HG03108 (cell line): ENCODE measurements at regions not wholly inside any gene's neighbourhood (a gene's known extent, or its start where the extent isn't known, plus 50 kb on each side); places are given as distances from the start of the nearest gene placed in this dataset.

Experiments used
- ATAC-seq: cut with Tn5 transposase; IDR thresholded peaks from one replicate; pipeline ENCODE4 v1.9.1; 2021; ENCODE audit warnings: moderate library complexity; ENCODE audit not compliant: unreplicated experiment

DNA sequence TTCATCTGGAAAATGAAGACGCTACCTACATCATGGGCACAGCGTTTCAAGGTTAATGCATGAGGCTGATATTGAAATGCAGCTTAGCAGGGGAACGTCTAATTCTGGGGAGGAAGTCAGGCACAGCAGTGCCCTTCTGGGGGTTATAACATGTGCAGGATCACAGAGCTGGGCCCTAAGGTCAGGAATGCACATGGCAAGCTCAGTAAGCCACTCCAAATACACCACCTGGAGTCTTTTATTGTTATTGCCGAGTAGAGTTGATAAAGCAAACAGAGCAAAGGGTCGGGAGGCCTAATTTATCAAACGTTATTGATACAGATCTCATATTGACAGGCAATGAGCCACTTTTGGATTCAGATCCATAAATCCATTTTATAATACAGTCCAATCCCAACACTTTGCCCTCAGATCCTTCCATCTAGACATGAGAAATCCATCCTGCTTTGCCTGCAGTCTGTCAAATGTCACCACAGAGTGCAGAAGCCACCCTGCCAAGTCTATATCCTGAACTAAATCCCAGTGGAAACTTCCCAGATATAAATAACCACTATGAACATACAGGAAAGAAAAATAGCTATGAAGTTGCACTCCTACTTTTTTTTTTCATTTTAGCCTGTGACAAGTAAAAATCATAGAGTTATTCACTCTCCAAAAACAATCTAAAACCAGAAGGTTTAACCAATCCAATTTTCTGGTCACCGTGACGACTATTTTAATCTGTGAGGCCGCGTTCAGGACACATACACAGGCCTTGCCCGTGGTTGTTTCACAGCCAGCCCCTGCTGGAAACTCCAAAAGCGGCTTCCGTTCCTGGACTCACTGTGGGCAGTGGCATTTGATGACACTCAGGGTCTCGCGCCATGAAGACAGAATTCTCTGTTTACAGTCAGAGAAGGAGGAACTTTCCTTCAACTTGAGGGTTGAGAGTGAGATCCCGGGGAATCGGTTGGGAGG lies 335.4 kb downstream of the DHX15 start:
- ATAC-seq, result no peak

DNA sequence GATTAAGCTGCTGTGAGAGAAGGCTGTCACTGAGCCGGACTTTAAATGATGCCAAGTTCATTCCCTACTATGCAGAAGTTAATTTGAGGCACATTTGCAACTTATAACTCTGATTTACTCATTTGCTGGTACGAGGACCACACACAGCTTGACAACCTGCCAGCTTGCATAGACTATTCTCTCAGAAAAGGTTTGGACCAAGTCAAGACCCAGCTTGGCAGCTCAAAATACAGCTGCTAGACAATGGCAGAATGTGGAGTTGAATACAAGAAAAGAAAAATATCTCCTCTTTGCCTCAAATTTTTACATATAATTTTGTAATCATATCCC lies 338.9 kb downstream of the DHX15 start:
- no peak for ATAC-seq

DNA sequence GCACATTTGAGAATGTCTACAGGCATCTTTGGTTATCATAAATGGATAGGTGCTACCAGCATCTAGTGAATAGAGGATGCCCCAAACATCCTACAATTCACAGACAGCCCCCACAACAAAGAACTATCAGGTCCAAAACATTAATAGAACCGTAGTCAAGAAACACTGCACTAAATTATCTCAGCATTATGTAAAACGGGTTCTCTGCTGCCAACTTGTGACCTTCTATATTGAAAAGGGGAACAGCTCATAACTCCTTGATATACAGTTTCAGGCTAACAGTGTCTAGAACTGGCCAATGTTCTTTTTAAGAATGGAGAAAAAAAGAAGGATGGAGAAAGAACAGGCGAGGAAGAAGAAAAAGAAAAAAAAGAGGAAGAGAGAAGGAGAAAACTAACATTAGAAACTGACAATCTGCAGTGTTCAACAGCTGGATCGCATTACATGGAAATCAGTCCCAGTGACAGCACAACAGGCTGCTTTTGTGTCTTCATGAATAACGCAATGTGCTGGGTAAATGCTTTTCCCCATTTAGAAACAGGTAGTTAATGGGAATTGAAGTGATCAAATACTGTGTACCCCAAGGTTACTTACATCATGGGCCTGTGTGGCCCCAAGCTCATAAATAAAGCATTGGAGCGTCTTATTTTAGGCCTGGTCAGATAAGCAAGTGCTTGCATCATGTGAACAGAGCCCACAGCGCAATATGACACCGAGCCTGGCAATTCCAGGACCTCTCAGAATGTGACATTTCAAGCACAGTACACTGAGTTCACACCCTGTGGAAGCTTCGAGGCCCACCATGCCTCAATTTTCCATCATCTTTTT lies 339.5 kb downstream of the DHX15 start:
- ATAC-seq, result no peak

DNA sequence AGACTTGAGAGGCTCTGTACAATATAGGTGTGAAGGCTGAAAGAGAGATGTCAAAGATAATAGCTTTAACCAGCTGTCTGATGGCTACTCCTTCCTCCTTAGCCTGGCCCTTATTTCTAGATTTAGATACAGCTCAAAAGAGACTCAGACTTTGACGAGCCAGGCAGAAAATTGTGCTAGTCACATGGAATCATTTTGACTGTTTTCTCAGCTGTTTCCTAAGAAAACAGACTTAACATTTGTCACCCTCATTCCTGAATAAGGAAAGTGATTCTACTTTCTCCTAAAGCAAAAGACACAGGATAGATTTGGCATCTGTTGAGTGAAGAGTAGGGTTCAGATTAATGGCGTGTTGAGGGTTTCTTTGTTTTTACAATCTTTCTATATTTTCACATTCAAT lies 340.7 kb downstream of the DHX15 start:
- ATAC-seq, result no peak

DNA sequence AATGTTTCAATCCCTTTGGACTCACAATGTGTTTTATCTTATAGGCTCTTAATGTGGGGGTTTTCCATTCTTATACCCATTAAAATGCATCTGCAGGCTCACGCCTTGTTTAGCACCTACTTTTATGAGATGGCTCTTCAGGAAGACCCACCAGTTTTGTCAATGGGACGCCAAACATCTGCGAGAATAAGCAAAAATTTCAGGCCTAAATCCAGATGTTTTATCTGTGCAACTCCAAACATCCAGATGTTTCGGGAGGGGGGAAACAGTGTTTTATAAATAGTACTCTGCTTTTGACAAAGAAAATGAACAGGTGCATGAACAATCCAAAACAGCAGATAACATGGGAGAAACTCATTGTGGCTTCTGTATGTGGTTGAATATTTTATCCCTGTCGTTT lies 342.8 kb downstream of the DHX15 start:
- no peak for ATAC-seq

DNA sequence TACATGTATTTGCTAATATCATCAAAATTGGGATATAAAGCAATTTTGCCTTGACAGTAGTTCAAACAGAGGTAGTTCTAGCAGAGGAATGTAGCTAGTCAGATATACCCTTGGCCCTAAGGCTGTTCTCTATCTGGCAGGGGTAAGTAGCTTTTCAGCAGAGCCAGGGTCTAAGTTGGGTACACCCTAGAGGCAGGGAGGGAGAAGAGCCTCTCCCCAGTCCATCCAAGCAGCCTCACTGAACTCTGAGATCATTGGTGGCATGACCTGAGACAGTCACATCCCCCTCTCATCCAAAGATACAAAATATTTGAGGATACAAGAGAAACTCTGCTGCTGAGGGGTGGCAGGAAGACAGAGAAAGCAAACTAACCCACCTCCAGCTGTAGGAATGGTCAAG lies 343.7 kb downstream of the DHX15 start:
- no peak for ATAC-seq

DNA sequence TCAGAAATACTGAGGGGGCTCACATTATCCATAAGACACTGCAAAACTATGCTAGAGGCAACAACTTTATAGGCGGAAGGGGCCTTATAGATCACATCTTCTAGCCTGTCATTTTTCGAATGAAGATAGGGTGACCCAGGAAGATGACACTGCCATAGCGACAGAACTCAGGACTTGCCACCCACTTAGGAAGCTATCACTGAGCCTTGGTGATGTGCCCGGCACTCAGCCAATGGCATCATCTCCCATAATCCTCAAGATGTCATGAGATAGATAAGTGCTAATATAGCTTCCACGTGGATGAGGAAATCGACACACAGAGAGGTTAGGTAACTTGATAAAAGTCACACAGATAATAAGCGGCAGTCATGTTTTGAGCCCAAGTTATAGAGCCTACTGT lies 346.6 kb downstream of the DHX15 start:
- ATAC-seq, result no peak

DNA sequence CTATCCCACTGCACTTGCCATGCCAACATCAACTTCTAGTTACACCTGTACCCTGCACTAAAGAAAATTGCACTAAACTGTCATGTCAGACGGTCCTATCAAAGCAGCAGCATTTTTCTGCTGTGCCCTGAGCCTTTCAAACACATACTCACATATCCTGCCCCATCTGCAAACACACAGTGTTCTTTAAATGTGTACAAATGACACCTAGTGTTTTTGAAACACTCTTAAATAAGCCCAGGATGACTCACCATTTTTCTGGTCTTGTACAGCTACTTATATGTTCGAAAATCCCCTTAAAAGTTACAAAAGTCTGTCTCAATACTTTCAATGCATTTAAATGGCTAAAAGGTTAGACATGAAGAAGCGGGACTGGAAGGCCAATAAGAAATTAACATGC lies 346.7 kb upstream of the PPARGC1A start:
- ATAC-seq, result no peak

DNA sequence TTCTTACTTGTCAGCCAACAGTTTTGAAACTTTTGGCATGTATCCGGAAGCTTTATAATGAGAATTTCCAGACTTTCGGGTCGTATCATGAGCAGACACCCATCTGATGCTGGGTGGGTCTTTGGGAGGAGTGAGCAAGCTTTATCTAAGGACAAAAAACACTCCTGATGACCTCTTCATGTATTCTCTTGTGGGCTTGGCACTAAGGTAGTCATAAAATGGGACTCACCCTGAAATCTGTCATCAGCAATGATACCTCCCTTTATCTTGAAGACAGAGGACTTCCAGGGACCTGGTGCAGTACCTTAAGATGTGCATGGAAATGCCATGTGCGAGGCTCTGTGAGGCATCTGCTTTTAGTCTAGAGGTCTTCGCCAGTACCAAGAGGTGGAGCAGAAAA lies 346.3 kb upstream of the PPARGC1A start:
- ATAC-seq, result no peak

DNA sequence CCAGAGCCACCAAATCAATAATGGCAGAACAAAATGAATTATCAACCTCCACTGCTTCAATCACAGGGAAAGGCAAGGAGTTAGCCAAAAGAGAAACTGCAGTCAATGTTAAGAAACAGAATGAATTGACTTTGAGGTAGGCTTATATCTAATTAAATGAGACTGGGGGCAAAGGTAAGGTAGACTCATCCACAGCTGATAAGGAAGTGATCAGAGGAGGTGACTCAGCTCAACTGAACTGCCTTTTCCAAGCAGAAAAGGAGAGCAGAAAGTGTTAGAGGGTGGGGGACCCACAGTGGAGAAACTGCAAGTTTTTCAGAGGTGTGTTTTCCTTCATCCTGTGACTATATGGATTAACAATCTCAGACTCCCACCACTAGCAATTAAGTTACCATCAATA lies 345.8 kb upstream of the PPARGC1A start:
- no peak for ATAC-seq

DNA sequence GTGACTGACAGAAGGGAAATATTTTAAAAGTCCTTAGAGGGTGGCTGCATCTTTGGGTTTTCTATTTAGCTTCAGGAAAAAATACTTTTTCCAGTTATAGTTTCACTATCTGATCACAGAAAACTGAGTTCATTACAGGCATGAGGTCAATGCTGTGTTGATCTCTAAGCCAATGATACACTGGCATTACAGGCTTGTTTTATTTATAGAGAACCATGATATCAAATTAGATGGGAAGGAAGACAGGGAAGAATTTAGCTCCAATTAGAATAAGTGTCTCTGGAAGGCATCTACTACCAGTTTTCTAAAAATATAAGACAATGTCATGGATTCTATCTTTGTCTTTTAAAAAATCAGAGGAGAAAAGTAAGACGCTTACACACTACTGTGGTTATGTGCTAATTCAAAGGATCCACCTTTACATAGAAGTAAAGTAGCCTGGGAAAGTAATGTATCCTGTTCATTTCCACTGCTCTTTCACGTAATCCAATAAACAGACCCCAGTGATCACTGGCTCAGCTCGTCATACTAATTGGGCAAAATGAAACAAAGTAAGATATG lies 344.5 kb upstream of the PPARGC1A start:
- ATAC-seq, result no peak

DNA sequence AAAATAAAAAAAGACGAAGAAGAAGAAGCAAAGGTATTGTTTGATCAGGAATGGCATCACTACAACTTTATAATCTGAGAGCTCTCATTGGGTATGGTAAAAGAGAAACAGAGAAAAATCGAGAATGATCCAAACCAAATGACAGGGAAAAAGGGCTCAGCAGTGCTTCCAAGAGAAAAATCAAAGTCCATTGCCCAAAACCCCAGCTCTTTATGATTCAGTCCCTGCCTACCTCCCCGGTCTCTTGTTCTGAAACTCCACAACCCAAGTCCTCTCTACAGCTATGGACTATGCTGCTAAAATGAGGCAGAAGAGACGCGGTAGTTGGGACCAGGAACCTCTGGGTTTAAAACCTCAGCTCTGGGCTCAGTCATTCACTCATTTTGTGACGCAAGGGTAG lies 341.1 kb upstream of the PPARGC1A start:
- no peak for ATAC-seq

DNA sequence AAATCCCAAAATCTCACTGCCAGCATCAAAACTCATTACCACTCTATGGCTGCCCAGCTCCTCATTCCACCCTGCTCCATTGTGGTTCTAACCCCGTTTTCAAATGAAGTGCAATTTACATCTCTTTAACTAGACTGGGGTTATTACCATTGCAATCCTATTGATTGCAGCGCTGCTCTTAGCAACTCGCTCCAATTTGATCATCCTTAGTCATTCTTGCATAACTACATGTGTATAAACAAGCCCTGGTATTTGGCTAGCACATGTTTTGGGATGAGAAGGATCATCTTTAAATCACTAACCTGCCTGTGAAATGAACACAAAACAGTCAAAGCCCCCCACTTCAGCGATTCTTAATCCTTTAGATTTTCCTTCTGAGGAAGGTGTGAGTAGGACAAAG lies 340.1 kb upstream of the PPARGC1A start:
- ATAC-seq, result no peak

DNA sequence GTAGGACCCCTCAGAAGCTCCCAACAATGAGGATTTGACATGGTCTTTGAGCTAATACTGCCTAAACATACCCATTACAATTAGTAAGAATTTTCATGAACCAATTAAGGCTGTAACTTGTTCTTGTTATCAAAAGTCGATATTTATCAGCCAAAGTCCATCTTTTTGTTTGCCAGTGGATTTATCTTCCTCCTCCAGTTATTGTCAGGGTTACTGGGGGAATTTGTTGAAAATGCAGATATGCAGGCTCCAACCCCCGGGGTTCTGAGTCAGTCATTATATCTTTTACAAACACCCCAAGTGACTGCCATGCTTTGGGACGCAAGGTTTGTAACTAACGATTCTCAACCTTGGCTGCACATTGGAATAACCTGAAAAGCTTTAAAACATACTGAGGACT lies 338.8 kb upstream of the PPARGC1A start:
- no peak for ATAC-seq

DNA sequence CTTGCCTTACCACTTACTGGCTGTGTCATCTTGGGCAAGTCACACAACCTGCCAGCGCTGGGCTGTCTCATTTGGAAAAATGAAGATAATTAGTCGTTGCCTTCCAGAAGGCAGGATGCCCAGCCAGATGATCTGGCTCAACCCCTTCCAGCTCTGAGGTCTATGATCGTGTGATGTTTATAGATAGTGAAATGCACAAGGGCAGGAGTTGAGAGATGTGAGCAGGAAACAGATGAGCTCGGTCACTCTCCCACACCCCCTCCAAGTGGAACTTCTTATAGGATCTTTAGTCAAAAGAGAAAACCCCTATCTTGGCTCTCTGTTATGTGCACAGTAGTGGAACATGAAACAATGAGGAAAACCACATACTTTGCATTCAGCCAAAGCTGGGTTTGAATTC lies 336.8 kb upstream of the PPARGC1A start:
- no peak for ATAC-seq

DNA sequence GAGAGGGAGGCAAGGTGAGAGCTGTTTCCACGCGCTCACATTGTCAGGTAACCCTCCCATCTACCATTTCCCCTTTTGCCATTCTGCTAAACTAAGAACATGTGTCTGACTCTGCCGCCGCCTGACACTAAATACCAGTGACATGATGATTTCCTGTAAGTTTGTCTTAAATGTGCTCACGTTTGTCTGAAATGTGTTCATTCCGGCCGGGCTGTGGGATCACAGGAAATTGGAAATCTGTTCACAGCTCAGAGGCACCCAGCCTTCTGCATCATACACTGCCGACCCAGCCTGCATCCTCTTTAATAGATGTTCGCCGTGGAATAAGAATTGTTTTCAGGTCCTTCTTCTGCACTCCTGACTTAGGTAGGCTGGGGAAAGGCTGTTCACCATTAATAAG lies 336.2 kb upstream of the PPARGC1A start:
- no peak for ATAC-seq

DNA sequence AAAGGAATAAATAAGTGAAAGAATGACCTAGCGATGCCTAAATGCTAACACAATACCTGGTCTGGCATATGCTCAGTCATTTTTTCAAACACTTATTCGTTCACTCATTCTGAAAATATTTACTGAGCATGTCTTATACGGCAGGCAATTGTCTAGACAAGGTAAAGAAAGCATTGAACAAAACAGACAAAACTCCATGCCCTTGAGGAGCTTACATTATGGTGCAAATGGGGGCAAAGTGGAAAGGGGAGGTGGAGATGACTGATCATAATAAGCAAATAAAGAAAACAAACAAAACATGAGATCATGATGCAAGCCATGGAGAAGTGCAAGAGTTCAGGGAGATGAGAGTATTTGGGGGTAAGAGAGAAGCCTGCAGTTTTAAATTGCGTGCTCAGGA lies 334.6 kb upstream of the PPARGC1A start:
- no peak for ATAC-seq

DNA sequence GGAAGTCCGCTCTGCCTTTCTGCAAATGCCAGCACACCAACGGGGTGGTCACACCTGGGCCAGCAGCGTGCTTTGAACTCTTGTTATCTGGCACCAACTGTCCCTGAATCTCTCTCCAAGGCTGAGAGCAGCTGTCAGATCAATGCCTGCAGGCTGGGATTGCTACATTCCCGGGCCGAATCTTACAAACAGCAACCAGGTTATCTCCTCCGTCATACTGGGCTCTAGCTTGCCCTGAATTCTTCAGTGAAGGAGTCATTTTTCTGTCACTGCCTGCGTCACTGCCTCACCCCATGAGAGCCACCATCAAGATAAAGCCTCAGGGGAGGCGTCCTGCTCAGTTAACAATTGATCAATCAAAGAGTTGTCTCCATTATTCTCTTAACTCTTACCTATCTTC lies 329.4 kb upstream of the PPARGC1A start:
- ATAC-seq, result no peak

DNA sequence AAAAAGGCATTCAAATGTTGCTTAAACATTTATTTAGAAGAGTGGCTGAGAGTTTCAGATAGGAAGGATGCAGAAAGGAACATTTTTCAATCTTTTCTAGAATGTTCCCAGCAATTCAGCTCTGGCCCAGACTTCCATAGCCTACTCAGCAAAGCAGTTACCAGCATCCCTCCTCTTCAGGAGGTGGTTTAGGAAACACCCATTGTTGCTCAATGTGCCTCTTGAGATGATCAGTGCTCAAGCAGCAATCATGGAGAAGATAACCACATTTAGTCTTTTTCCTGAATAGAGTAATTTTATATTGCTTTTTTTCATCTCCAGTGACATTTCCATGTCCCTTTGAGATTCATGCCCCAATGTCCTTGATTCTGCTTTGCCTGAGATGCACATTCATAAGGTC lies 328.7 kb upstream of the PPARGC1A start:
- no peak for ATAC-seq

DNA sequence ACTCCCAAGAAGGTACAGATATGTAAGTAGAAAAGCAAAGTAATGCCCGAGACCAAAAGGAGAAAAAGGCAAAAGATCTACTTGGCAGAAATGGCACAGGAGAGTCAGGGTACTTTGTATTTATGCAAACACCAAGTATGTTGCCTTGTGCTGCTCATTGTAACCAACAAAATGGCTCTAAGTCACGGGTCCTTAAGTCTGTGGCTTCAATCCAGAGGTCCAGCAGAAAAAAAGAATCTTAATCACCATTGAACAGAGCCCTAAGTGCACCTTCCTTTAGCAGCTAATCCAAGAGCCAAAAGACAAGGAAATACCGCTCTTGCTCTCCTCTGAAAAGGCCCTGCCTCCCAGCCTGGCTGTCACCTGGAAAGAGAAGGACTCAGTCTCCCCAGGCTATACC lies 324.9 kb upstream of the PPARGC1A start:
- ATAC-seq, result no peak

DNA sequence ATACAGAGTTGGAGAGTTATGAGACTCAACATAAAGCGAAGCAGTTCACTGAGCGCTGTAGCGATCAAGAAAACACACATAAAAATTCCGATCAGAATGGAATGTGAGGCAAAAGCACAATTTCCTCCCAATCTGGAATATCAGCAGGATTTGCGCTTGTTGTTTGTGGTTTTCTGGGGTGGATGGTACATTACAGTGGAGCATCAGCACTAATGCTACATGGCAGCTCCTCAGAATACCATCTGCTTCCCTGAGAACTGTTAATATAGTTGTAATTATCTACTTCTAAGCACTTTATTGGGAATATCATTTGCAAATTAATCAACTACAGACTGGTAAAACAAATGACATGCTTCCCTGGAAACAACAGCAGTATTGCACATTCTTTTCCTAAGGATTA lies 324.1 kb upstream of the PPARGC1A start:
- no peak for ATAC-seq

DNA sequence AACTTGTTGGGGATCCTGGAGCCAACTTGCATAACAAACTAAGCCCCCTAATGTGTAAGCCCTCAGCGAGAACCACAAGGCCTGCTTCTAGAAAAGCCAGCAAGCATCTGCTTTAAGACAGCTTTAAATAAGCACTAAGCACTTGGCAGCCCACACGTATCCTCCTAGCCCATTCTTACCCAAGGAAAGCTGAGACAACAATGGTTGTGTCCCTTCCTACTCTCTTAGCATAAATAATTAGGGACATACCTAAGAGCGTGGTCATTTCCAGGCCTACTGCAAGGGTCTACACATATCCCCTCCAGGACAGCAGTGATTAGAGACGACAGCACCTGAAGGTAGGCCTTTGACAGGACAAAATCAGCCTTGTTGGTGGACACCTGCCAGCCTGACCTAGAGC lies 322.8 kb upstream of the PPARGC1A start:
- no peak for ATAC-seq
